GM12878 (cell line): ENCODE measurements at regions not wholly inside any gene's neighbourhood (a gene's known extent, or its start where the extent isn't known, plus 50 kb on each side); places are given as distances from the start of the nearest gene placed in this dataset.

ENCODE experiments used
- ATAC-seq: fragments of 200-7000 bp; cut with Tn5 transposase; 3 replicates; pipeline ENCODE4 v1.9.1; 2020; ENCODE audit warnings: mild to moderate bottlenecking, moderate library complexity
- BruUV-seq: library from RNA; stranded (reverse); fragments of 400-500 nt; replicated peaks from 2 replicates; lab custom pipeline; 2021; lab: Mats Ljungman, UMichigan
- CTCF ChIA-PET: fragments of 300-600 bp; sonication (Branson Sonifier 250); formaldehyde crosslinking; extraction: SDS; loops from one replicate; lab custom pipeline; 2021; ENCODE audit warnings: inconsistent platforms; lab: Yijun Ruan, JAX
- POLR2A ChIA-PET: fragments of 350-600 bp; formaldehyde crosslinking; extraction: SDS; loops from one replicate; lab custom pipeline; 2021; ENCODE audit warnings: inconsistent platforms; lab: Charles Lee
- RAD21 ChIA-PET: fragments of 300-600 bp; sonication (Branson Sonifier 250); formaldehyde crosslinking; loops from one replicate; lab custom pipeline; 2023; ENCODE audit warnings: antibody characterized with exemption; ENCODE audit not compliant: unreplicated experiment; lab: Charles Lee
- SMC1A ChIA-PET: fragments of 300-600 bp; sonication (Branson Sonifier 250); formaldehyde crosslinking; loops from one replicate; lab custom pipeline; 2023; ENCODE audit not compliant: unreplicated experiment, uncharacterized antibody; lab: Charles Lee
- DNase-seq: peaks from one replicate; pipeline ENCODE4 v3.0.0-alpha.2; 2011; ENCODE audit warnings: low read depth, low spot score
- FAIRE-seq: peaks from 3 replicates; lab custom pipeline; 2011; peaks lifted over from hg19 to GRCh38; lab: Jason Lieb, UNC
- H2AFZ ChIP-seq: 2 replicates; pipeline ENCODE4 v1.6.0; 2011; ENCODE audit warnings: low read depth, low read length, control low read depth; ENCODE audit not compliant: control insufficient read depth
- H3K27ac ChIP-seq: 2 replicates; pipeline ENCODE4 v1.5.1; 2011; ENCODE audit warnings: control low read depth; ENCODE audit not compliant: control insufficient read depth, insufficient read depth
- H3K27me3 ChIP-seq, 2 experiments: replicated peaks in 1 of 2; 2 replicates each; pipeline versions ENCODE4 v1.6.0 to v1.6.1; 2011; ENCODE audit warnings: low read length in 1 of 2; ENCODE audit not compliant: control insufficient read depth in 2 of 2, insufficient read depth in 2 of 2
- H3K36me3 ChIP-seq, 2 experiments: 2 replicates each; pipeline ENCODE4 v1.5.1; 2011; ENCODE audit warnings: low read length in 1 of 2; ENCODE audit not compliant: control insufficient read depth in 2 of 2, insufficient read depth in 2 of 2
- H3K4me1 ChIP-seq: 2 replicates; pipeline ENCODE4 v1.6.1; 2011; ENCODE audit warnings: mild to moderate bottlenecking, low read length, moderate library complexity, mixed read lengths; ENCODE audit not compliant: control insufficient read depth, insufficient read depth
- H3K4me2 ChIP-seq: 2 replicates; pipeline ENCODE4 v1.6.0; 2011; ENCODE audit warnings: control low read depth; ENCODE audit not compliant: control insufficient read depth, insufficient read depth
- H3K4me3 ChIP-seq: fragments of 200-600 bp; sonication (generic); 2 replicates; pipeline ENCODE4 v1.5.1; 2016
- H3K79me2 ChIP-seq: 2 replicates; pipeline ENCODE4 v1.6.0; 2011; ENCODE audit warnings: low read length; ENCODE audit not compliant: control insufficient read depth, insufficient read depth
- H3K9ac ChIP-seq: 2 replicates; pipeline ENCODE4 v1.8.0; 2011; ENCODE audit warnings: low read length, control low read depth, mixed read lengths; ENCODE audit not compliant: control insufficient read depth, insufficient read depth
- H3K9me3 ChIP-seq: replicated peaks from 3 replicates; pipeline ENCODE4 v1.5.1; 2011; ENCODE audit warnings: mild to moderate bottlenecking, low read length; ENCODE audit not compliant: control insufficient read depth, insufficient read depth
- H4K20me1 ChIP-seq: 2 replicates; pipeline ENCODE4 v1.6.0; 2011; ENCODE audit not compliant: control insufficient read depth, insufficient read depth
- BRCA1 ChIP-seq: IDR thresholded peaks from 2 replicates; pipeline ENCODE4 v1.6.1; 2011; ENCODE audit warnings: low read depth, low read length, improper control_type of control experiment
- CHD1 ChIP-seq: IDR thresholded peaks from 2 replicates; pipeline ENCODE4 v1.6.1; 2012; ENCODE audit warnings: low read depth, low read length, improper control_type of control experiment
- CHD4 ChIP-seq: fragments of 200-600 bp; sonication (generic); IDR thresholded peaks from 2 replicates; pipeline ENCODE4 v1.6.1; 2016; ENCODE audit warnings: mild to moderate bottlenecking
- HSF1 ChIP-seq: fragments of 150-350 bp; IDR thresholded peaks from 2 replicates; pipeline ENCODE4 v1.6.1; 2014; ENCODE audit warnings: mild to moderate bottlenecking, low read depth, low read length
- IRF3 ChIP-seq: fragments of 450-650 bp; IDR thresholded peaks from 2 replicates; pipeline ENCODE4 v1.6.1; 2014; ENCODE audit warnings: mild to moderate bottlenecking
- IRF4 ChIP-seq: IDR thresholded peaks from 2 replicates; pipeline ENCODE4 v1.6.1; 2011; ENCODE audit warnings: low read depth, low read length
- JUND ChIP-seq: IDR thresholded peaks from 2 replicates; pipeline ENCODE4 v1.6.1; 2012; ENCODE audit warnings: low read depth, mild to moderate bottlenecking, low read length, improper control_type of control experiment, moderate library complexity
- MYC ChIP-seq: IDR thresholded peaks from 2 replicates; pipeline ENCODE4 v1.6.1; 2011; ENCODE audit warnings: mild to moderate bottlenecking, low read length, moderate library complexity, inconsistent platforms; ENCODE audit not compliant: insufficient read depth, insufficient replicate concordance, insufficient read length, severe bottlenecking
- NBN ChIP-seq: fragments of 450-650 bp; IDR thresholded peaks from 2 replicates; pipeline ENCODE4 v1.6.1; 2016
- NFIC ChIP-seq: IDR thresholded peaks from 2 replicates; pipeline ENCODE4 v1.6.1; 2012; ENCODE audit warnings: low read depth, mild to moderate bottlenecking, inconsistent platforms, low read length, moderate library complexity
- PAX8 ChIP-seq: fragments of 450-650 bp; IDR thresholded peaks from 2 replicates; pipeline ENCODE4 v1.6.1; 2017; ENCODE audit warnings: mild to moderate bottlenecking, moderate library complexity
- POLR2AphosphoS5 ChIP-seq: IDR thresholded peaks from 2 replicates; pipeline ENCODE4 v1.6.1; 2011; ENCODE audit warnings: mild to moderate bottlenecking, low read length, inconsistent platforms
- RBBP5 ChIP-seq: fragments of 200-600 bp; sonication (generic); conservative IDR thresholded peaks from 2 replicates; pipeline ENCODE4 v1.6.1; 2016
- SIN3A ChIP-seq: IDR thresholded peaks from 2 replicates; pipeline ENCODE4 v1.6.1; 2012; ENCODE audit warnings: low read depth, low read length, improper control_type of control experiment
- SIX5 ChIP-seq: IDR thresholded peaks from 2 replicates; pipeline ENCODE4 v1.6.1; 2011; ENCODE audit warnings: mild to moderate bottlenecking, low read depth, low read length, moderate library complexity; ENCODE audit not compliant: severe bottlenecking
- SP1 ChIP-seq: IDR thresholded peaks from one replicate; pipeline ENCODE4 v1.6.1; 2011; ENCODE audit warnings: low read depth, low read length
- SUZ12 ChIP-seq: fragments of 200-600 bp; sonication (generic); IDR thresholded peaks from one replicate; pipeline ENCODE4 v1.6.1; 2018; ENCODE audit warnings: antibody characterized with exemption, mild to moderate bottlenecking; ENCODE audit not compliant: unreplicated experiment
- TARDBP ChIP-seq: IDR thresholded peaks from 2 replicates; pipeline ENCODE4 v1.6.1; 2016; ENCODE audit warnings: borderline replicate concordance
- ZBED1 ChIP-seq: IDR thresholded peaks from 2 replicates; pipeline ENCODE4 v1.6.1; 2016; ENCODE audit warnings: borderline replicate concordance
- ZNF274 ChIP-seq: IDR thresholded peaks from one replicate; pipeline ENCODE4 v1.8.0; 2011; ENCODE audit not compliant: insufficient read length, insufficient read depth
- WGBS: methylation state at CpG from one replicate; pipeline ENCODE4 v1.1.6; 2016; ENCODE audit warnings: low lambda C conversion rate; ENCODE audit not compliant: insufficient replicate concordance, insufficient coverage; ENCODE audit errors: missing lambda C conversion rate; 5-methylcytosine and 5-hydroxymethylcytosine counted together
- in situ Hi-C: fragments of 300-500 bp; cut with MboI; formaldehyde crosslinking; loops from 9 replicates; pipeline ENCODE4 v1.14.3; 2018; ENCODE audit warnings: mixed read lengths
- intact Hi-C: fragments of 100-400 bp; cut with micrococcal nuclease; formaldehyde crosslinking; loops from one replicate; pipeline ENCODE4 v1.14.2; 2022; ENCODE audit not compliant: unreplicated experiment

GRCh38 chr6:86010915-86011786 is 368.5 kb upstream of the SYNCRIP start (continued):
- no peak for TF ChIP-seq TARDBP
- TF ChIP-seq HSF1 = no peak
- TF ChIP-seq, all 136 proteins: peak for 0

GRCh38 chr6:85997206-85997605 is 354.5 kb upstream of the SYNCRIP start:
- DNase-seq (no peak), FAIRE-seq (no peak), ATAC-seq (peak; percentile 28; the same call in 2 of the 3 replicates)
- Histone ChIP-seq H2AFZ (no peak overlapping the region), H3K36me3 (no peaks in the 10 kb centered on the region), H3K9ac (no peak overlapping the region), H3K4me3 (no peak overlapping the region), H4K20me1 (no peaks in the 10 kb centered on the region), H3K4me1 (no peaks in the 10 kb centered on the region), H3K27me3 (no peaks in the 10 kb centered on the region), H3K79me2 (no peaks in the 10 kb centered on the region), H3K9me3 (no peaks in the 10 kb centered on the region; the same call in 2 of the 3 replicates), H3K27ac (no peak overlapping the region), H3K4me2 (no peak overlapping the region)
- intact Hi-C loops (no loop called here), in situ Hi-C loops (no loop called here)
- no TSS peak for BruUV-seq
- RAD21 ChIA-PET = interaction anchor here (1.2 kb wide), 1 partner anchor 19 kb away, joined by 3 read pairs; no protein-coding TSS in a partner anchor
- no peak for TF ChIP-seq SIX5
- TF ChIP-seq SP1 = no peak
- no peak for TF ChIP-seq IRF3
- TF ChIP-seq PAX8 = no peak
- TF ChIP-seq ZNF274 = no peak
- no peak for TF ChIP-seq NFIC
- no peak for TF ChIP-seq BRCA1
- TF ChIP-seq MYC = no peak
- TF ChIP-seq CHD1 = no peak
- TF ChIP-seq ZBED1 = no peak
- TF ChIP-seq CHD4 = no peak
- TF ChIP-seq NBN = no peak
- no peak for TF ChIP-seq SIN3A
- no peak for TF ChIP-seq POLR2AphosphoS5
- TF ChIP-seq JUND = no peak
- TF ChIP-seq SUZ12 = no peak
- no peak for TF ChIP-seq IRF4
- TF ChIP-seq RBBP5 = no peak
- SMC1A ChIA-PET = interaction anchor here (0.9 kb wide), 1 partner anchor 22 kb away, joined by 3 read pairs; no protein-coding TSS in a partner anchor
- CTCF ChIA-PET = no interaction called here
- WGBS = 8% methylated on average over 1 of the region's 1 CpG
- POLR2A ChIA-PET = no interaction called here
